H1 (cell line): ENCODE measurements at regions not wholly inside any gene's neighbourhood (a gene's known extent, or its start where the extent isn't known, plus 50 kb on each side); places are given as distances from the start of the nearest gene placed in this dataset.

Source experiments
- GABPA ChIP-seq: IDR thresholded peaks from 2 replicates; pipeline ENCODE4 v1.6.1; 2011; ENCODE audit warnings: mild to moderate bottlenecking, low read length, moderate library complexity, borderline replicate concordance; ENCODE audit not compliant: insufficient read depth
- RFX5 ChIP-seq: IDR thresholded peaks from 2 replicates; pipeline ENCODE4 v1.6.1; 2011; ENCODE audit warnings: low read depth, low read length, improper control_type of control experiment, borderline replicate concordance
- SAP30 ChIP-seq: fragments of 300-600 bp; sonication (generic); IDR thresholded peaks from 2 replicates; pipeline ENCODE4 v1.7.1; 2012; ENCODE audit warnings: low read length, moderate library complexity, mild to moderate bottlenecking, inconsistent platforms; ENCODE audit not compliant: insufficient read depth, insufficient replicate concordance
- SRF ChIP-seq: IDR thresholded peaks from 2 replicates; pipeline ENCODE4 v1.6.1; 2011; ENCODE audit warnings: mild to moderate bottlenecking, low read depth, low read length, moderate library complexity

DNA sequence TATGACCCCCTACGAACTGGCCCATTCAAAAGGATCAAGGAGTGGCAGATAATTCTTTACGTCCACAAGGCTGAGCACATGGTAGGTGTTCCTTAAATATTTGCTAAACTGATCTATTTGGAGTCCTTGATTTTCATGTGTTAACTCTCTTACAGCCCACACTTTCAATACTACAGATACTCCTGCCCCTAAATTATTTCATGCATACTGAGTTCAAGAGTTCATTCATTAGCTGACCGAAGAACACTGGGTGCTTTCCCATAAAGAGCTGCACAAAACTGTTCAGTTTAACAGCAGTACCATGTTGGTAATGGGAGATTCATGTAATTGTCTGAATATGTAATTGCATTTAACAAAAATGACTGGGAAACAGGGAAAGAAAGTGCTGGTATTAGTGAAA lies 170.5 kb upstream of the ADO start (continued):
- TF ChIP-seq SAP30 (no peak), GABPA (no peak), RFX5 (no peak), SRF (no peak)
